Endodermal cell (in vitro differentiated cells): ENCODE measurements at regions not wholly inside any gene's neighbourhood (a gene's known extent, or its start where the extent isn't known, plus 50 kb on each side); places are given as distances from the start of the nearest gene placed in this dataset.

Experiments used
- DNase-seq: peaks from one replicate; pipeline ENCODE4 v3.0.0-alpha.2; 2017
- H3K27ac ChIP-seq: 2 replicates; pipeline ENCODE4 v1.5.1; 2013; ENCODE audit warnings: mild to moderate bottlenecking, low read depth, low read length, moderate library complexity
- H3K27me3 ChIP-seq: 2 replicates; pipeline ENCODE4 v1.6.1; 2013; ENCODE audit warnings: mild to moderate bottlenecking, low read length, moderate library complexity; ENCODE audit not compliant: insufficient read depth, control insufficient read depth, poor library complexity, severe bottlenecking
- H3K36me3 ChIP-seq: 2 replicates; pipeline ENCODE4 v1.7.0; 2013; ENCODE audit warnings: mild to moderate bottlenecking, low read length, moderate library complexity; ENCODE audit not compliant: control insufficient read depth, insufficient read depth
- H3K4me1 ChIP-seq: one replicate; pipeline ENCODE4 v1.7.0; 2013; ENCODE audit warnings: low read length; ENCODE audit not compliant: control insufficient read depth, insufficient read depth
- H3K4me3 ChIP-seq: 2 replicates; pipeline ENCODE4 v1.5.1; 2013; ENCODE audit warnings: mild to moderate bottlenecking, low read length, moderate library complexity
- H3K9ac ChIP-seq: 2 replicates; pipeline ENCODE4 v1.6.1; 2013; ENCODE audit warnings: mild to moderate bottlenecking, low read length, moderate library complexity; ENCODE audit not compliant: poor library complexity, severe bottlenecking; ENCODE audit errors: extremely low read depth
- H3K9me3 ChIP-seq: 2 replicates; pipeline ENCODE4 v1.6.1; 2013; ENCODE audit warnings: mild to moderate bottlenecking, low read length, moderate library complexity; ENCODE audit not compliant: control insufficient read depth
- H3K27ac Mint-ChIP-seq: 2 replicates; pipeline ENCODE4 v1.8.0; 2020; ENCODE audit warnings: mixed read lengths
- H3K27me3 Mint-ChIP-seq: 2 replicates; pipeline ENCODE4 v1.8.0; 2021; ENCODE audit warnings: mild to moderate bottlenecking, mixed read lengths; ENCODE audit not compliant: insufficient read depth
- H3K36me3 Mint-ChIP-seq: 2 replicates; pipeline ENCODE4 v1.8.0; 2020; ENCODE audit warnings: low read depth, mixed read lengths
- H3K4me1 Mint-ChIP-seq: 2 replicates; pipeline ENCODE4 v1.8.0; 2020; ENCODE audit warnings: mixed read lengths
- H3K4me3 Mint-ChIP-seq: 2 replicates; pipeline ENCODE4 v1.8.0; 2020; ENCODE audit warnings: mild to moderate bottlenecking, moderate library complexity, mixed read lengths
- H3K9me3 Mint-ChIP-seq: 2 replicates; pipeline ENCODE4 v1.8.0; 2020; ENCODE audit warnings: mild to moderate bottlenecking, mixed read lengths
- WGBS, 2 experiments: methylation state at CpG; one replicate each; pipeline versions ENCODE4 v1.1.5 to v1.1.7; 2013; ENCODE audit warnings: missing lambda C conversion rate in 2 of 2, mixed read lengths in 1 of 2; ENCODE audit not compliant: insufficient coverage in 1 of 2, insufficient read length in 1 of 2; 5-methylcytosine and 5-hydroxymethylcytosine counted together
- TF ChIP-seq, protein P1 (sequence below): fragments of 200-600 bp; sonication (generic); conservative IDR thresholded peaks from 2 replicates; pipeline ENCODE4 v1.5.0; 2021; ENCODE audit warnings: antibody characterized with exemption, mild to moderate bottlenecking

DNA sequence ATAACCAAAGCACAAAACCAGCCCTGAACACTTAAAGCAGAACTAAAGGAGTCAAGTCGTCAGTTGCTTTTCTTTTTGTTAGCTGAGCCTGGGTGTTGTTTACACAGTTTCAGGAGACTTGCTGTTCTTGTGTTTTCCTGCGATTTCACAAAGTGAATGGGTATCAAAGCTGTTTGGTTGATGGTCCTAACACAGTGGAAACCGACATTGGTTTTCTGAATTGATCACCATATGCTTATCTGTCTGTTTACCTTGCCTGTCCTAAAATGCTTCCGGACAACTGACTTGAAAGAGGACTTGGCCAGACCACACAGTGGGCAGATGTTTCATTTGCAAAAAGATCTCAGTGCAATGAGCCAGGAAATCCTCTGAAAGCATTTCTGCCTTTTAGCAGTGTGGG is 676.4 kb downstream of the PRELID2 start:
- no peaks in the 10 kb centered on the region for H3K27me3 Mint-ChIP-seq

DNA sequence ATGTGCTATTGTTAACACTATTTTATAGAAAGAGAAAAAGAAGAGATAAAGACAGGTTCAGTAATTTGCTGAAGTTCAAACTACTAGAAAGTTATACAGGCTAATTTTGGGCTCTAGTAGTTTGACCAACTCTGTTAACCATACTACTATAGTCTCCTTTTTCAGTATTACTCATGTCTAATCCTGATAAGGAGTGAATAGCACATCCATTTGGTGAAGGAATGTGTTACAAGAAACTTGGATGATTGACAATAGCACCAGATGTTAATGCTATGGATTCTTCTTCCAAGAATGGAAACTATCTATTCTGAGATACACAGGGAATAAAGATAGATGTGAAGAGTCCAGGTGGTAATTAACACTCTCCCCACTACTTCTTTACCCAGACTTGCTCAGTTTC is 677.3 kb downstream of the PRELID2 start:
- Mint-ChIP-seq H3K4me3 (peak overlapping the region; percentile 19), H3K9me3 (no peaks in the 10 kb centered on the region), H3K27me3 (no peaks in the 10 kb centered on the region), H3K4me1 (peaks cover 49% of the 10 kb centered on the region), H3K36me3 (no peaks in the 10 kb centered on the region), H3K27ac (peak overlapping the region; percentile 79)
- H3K27ac ChIP-seq = no peak overlapping the region
- H3K27me3 ChIP-seq = no peaks in the 10 kb centered on the region
- no peak overlapping the region for H3K9ac ChIP-seq
- H3K36me3 ChIP-seq = no peaks in the 10 kb centered on the region
- H3K4me3 ChIP-seq = peak overlapping the region; percentile 46
- no peak for DNase-seq
- TF ChIP-seq, protein P1, sequence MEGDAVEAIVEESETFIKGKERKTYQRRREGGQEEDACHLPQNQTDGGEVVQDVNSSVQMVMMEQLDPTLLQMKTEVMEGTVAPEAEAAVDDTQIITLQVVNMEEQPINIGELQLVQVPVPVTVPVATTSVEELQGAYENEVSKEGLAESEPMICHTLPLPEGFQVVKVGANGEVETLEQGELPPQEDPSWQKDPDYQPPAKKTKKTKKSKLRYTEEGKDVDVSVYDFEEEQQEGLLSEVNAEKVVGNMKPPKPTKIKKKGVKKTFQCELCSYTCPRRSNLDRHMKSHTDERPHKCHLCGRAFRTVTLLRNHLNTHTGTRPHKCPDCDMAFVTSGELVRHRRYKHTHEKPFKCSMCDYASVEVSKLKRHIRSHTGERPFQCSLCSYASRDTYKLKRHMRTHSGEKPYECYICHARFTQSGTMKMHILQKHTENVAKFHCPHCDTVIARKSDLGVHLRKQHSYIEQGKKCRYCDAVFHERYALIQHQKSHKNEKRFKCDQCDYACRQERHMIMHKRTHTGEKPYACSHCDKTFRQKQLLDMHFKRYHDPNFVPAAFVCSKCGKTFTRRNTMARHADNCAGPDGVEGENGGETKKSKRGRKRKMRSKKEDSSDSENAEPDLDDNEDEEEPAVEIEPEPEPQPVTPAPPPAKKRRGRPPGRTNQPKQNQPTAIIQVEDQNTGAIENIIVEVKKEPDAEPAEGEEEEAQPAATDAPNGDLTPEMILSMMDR = no peak
- H3K4me1 ChIP-seq = peaks cover 18% of the 10 kb centered on the region
- no peaks in the 10 kb centered on the region for H3K9me3 ChIP-seq

More for the DNA sequence above, 676.4 kb downstream of the PRELID2 start:
- Mint-ChIP-seq H3K4me3 (peak overlapping the region; percentile 19), H3K27ac (peak overlapping the region; percentile 79), H3K4me1 (peaks cover 52% of the 10 kb centered on the region), H3K9me3 (no peaks in the 10 kb centered on the region), H3K36me3 (no peaks in the 10 kb centered on the region)
- 10 to 11% methylated on average over 3 to 4 of the region's 4 CpGs for WGBS, 2 experiments
- Histone ChIP-seq H3K27ac (no peak overlapping the region), H3K9me3 (no peaks in the 10 kb centered on the region), H3K4me3 (no peak overlapping the region), H3K9ac (no peak overlapping the region), H3K36me3 (no peaks in the 10 kb centered on the region), H3K27me3 (no peaks in the 10 kb centered on the region), H3K4me1 (peaks cover 18% of the 10 kb centered on the region)
- DNase-seq = no peak
- TF ChIP-seq, protein P1 = no peak

DNA sequence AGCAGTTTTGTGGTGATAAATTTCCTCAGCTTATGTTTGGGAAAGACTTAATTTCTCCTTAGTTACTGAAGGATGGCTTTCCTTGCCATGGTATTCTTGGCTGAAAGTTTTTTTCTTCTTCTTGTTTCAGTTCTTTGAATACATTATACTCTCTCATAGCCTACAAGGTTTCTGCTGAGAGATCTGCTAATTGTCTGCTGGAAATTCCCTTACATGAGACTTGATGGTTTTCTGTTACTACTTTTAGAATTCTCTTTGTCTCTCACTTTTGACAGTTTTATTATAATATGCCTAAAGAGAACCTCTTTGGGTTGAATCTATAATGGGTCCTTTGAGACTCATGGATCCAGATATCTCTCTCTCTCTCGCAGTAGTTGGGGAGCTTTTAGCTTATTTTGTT is 693.6 kb downstream of the PRELID2 start:
- no peak for DNase-seq
- TF ChIP-seq, protein P1 = no peak
- 92% methylated on average over 1 of the region's 1 CpG; no CpG with 5 or more reads in 1 of the 2 experiments for WGBS, 2 experiments

More for the DNA sequence above, 693.6 kb downstream of the PRELID2 start:
- Mint-ChIP-seq H3K36me3 (no peaks in the 10 kb centered on the region), H3K27ac (no peak overlapping the region), H3K4me1 (no peaks in the 10 kb centered on the region), H3K27me3 (no peaks in the 10 kb centered on the region), H3K4me3 (no peak overlapping the region), H3K9me3 (no peaks in the 10 kb centered on the region)
- H3K4me1 ChIP-seq = no peaks in the 10 kb centered on the region
- no peaks in the 10 kb centered on the region for H3K36me3 ChIP-seq
- no peak overlapping the region for H3K4me3 ChIP-seq
- H3K9me3 ChIP-seq = no peaks in the 10 kb centered on the region
- no peak overlapping the region for H3K27ac ChIP-seq
- no peak overlapping the region for H3K9ac ChIP-seq
- no peaks in the 10 kb centered on the region for H3K27me3 ChIP-seq
